Retinal pigment epithelial cell (primary cell): ENCODE measurements at regions not wholly inside any gene's neighbourhood (a gene's known extent, or its start where the extent isn't known, plus 50 kb on each side); places are given as distances from the start of the nearest gene placed in this dataset.

ENCODE experiments used
- DNase-seq: peaks from one replicate; pipeline ENCODE4 v3.0.0-alpha.2; 2010; ENCODE audit warnings: low read depth
- H3K4me3 ChIP-seq: 2 replicates; pipeline ENCODE4 v1.5.1; 2011; ENCODE audit warnings: mild to moderate bottlenecking, low read length, control low read depth, moderate library complexity
- TF ChIP-seq, protein P1 (sequence below): conservative IDR thresholded peaks from 2 replicates; pipeline ENCODE4 v1.5.1; 2011; ENCODE audit warnings: low read depth, low read length, control low read depth, inconsistent platforms

DNA sequence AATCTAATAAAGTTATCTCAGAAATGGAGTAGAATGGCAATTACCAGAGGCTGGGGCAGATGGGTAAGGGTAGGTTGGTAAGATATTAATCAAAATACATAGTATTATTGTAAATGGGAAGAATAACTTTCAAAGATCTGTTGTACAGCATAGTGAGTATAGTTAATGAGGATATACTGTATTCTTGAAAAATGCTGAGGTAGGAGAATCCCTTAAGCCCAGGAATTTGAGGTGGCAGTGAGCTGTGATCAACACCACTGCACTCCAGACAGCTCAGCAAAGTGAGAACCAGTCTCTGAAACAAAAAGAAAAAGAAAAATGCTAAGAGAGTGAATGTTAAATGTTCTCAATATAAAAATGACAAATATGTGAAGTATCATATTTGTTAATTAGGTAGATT is 1033.7 kb downstream of the KCNT2 start:
- TF ChIP-seq, protein P1, sequence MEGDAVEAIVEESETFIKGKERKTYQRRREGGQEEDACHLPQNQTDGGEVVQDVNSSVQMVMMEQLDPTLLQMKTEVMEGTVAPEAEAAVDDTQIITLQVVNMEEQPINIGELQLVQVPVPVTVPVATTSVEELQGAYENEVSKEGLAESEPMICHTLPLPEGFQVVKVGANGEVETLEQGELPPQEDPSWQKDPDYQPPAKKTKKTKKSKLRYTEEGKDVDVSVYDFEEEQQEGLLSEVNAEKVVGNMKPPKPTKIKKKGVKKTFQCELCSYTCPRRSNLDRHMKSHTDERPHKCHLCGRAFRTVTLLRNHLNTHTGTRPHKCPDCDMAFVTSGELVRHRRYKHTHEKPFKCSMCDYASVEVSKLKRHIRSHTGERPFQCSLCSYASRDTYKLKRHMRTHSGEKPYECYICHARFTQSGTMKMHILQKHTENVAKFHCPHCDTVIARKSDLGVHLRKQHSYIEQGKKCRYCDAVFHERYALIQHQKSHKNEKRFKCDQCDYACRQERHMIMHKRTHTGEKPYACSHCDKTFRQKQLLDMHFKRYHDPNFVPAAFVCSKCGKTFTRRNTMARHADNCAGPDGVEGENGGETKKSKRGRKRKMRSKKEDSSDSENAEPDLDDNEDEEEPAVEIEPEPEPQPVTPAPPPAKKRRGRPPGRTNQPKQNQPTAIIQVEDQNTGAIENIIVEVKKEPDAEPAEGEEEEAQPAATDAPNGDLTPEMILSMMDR = no peak
- no peak overlapping the region for H3K4me3 ChIP-seq
- no peak for DNase-seq

DNA sequence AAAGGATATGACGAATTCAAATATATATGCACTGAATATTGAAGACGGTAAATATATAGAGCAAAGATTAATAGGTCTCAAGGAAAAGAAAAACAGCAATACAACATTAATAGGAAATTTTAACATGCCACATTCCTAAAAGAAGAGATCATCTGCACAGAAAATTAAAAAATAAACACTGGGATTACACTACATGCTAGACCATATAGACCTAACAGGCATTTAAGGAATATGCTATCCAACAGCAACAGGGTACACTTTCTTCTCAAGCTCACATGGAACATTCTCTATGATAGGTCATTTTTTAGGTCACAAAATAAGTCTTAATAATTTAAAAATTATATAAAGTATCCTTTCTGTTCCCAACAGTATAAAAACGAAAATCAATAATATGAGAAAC is 1038.3 kb downstream of the KCNT2 start:
- TF ChIP-seq, protein P1 = no peak
- DNase-seq = no peak

DNA sequence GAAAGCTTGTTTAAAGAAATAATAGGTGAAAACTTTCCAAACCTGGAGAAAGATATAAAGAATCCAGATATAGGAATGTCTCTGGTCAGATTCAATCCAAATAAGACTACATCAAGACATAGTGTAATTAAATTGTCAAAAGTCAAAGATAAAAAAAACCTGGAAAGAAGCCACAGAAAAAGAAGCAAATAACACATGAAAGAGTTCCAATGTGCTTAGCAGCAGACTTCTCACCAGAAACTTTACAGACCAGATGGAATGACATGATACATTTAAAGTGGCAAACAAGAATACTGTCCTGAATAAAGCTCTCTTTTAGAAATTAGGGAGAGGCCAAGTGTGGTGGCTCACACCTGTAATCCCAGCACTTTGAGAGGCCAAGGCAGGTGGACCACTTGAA is 1039.9 kb downstream of the KCNT2 start:
- TF ChIP-seq, protein P1 = no peak
- no peak for DNase-seq

More for the DNA sequence above, 1038.3 kb downstream of the KCNT2 start:
- H3K4me3 ChIP-seq = no peak overlapping the region

DNA sequence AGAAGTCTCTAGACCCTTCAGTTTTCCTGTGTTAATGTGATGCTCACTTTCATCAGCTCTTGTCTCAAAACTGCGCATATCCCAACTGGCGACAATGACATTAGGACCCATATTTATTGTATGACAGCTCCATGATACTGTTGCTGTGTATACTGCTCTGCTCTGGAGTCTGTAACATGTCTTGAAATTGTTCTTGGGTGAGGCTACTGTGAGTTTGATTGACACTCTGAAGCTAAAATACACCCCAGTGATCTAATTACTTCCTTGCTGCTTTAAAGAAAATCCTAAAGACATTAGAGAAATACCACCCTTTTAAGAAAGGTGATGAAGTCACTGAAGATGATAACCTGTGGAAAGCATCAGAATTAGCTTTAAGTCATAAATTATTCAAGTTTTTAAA is 1046.2 kb downstream of the KCNT2 start:
- DNase-seq = no peak
- TF ChIP-seq, protein P1 = no peak
- H3K4me3 ChIP-seq = no peak overlapping the region

More for the DNA sequence above, 1039.9 kb downstream of the KCNT2 start:
- H3K4me3 ChIP-seq = no peak overlapping the region

DNA sequence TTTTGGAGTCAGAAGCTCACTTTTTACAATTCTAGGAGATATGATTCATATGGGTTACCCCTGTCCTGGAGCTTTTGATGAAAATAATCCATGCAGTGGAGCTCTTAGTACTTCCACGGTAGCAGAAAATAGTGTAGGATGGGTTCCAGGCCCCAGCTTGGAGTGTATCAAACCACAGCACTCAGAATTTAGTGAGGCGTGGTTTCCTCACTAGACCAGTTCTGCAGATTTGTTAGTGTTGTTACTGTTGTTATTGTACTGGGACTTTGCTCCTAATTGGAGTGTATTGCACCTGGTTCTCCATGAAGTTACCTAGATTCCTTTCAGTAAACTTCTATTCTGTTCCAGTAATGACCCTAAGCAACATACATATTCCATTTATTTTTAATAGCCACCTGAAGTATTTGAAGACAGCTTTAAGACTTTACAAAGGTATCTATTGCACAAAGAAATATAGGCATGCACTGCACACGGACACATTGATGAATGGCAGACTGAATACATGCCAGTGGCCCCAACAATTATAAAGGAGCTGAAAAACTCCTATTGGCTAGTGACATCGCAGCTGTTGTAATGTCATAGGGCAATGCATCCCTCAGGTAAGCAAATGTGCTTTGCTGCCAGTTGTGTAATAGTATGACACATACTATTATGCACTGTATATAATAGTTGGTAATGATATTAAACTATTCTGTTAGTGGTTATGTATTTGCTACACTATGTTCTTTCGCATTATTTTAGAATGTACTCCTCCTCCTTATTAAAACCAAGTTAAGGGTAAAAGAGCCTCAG is 1058.0 kb downstream of the KCNT2 start:
- TF ChIP-seq, protein P1 = no peak
- H3K4me3 ChIP-seq = no peak overlapping the region
- no peak for DNase-seq

DNA sequence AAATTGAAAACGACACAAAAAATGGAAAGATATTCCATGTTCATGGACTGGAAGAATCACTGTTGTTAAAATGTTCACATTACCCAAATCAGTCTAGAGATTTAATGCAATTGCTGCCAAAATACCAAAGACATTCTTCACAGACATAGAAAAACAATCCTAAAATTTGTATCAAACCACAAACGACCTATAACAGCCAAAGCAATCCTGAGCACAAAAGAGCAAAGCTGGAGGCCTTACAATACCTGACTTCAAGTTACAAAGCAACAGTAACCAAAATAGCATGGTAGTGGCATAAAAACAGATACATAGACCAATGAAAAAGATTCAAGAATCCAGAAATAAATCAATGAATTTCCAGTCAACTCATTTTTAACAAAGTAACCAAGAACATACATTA is 1077.3 kb downstream of the KCNT2 start:
- TF ChIP-seq, protein P1 = no peak
- no peak for DNase-seq
- no peak overlapping the region for H3K4me3 ChIP-seq

DNA sequence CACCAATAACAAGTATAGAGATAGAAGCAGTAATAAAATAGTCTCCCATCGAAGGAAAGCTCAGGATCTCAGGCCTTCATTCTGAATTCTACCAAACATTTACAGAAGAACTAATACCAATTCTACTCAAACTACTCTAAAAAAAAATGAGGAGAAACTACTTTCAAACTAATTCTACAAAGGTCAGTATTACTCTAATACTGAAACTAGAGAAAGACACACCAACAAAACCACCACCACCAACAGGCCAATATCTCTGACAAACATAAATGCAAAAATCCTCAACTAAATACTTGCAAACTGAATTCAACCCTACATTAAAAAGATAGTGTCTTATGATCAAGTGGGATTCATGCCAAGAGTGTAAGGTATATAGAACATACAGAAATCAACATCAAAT is 1078.4 kb downstream of the KCNT2 start:
- DNase-seq = no peak

More for the DNA sequence above, 1078.4 kb downstream of the KCNT2 start:
- TF ChIP-seq, protein P1 = no peak
- H3K4me3 ChIP-seq = no peak overlapping the region
